GM12872 (cell line): ENCODE measurements at regions not wholly inside any gene's neighbourhood (a gene's known extent, or its start where the extent isn't known, plus 50 kb on each side); places are given as distances from the start of the nearest gene placed in this dataset.

Experiments used
- CTCF ChIP-seq: IDR thresholded peaks from 3 replicates; pipeline ENCODE4 v1.5.1; 2011; ENCODE audit warnings: low read depth, mild to moderate bottlenecking, low read length, moderate library complexity; ENCODE audit not compliant: insufficient read depth

GRCh38 chr16:49165025-49165424 lies 116.6 kb downstream of the CBLN1 start:
- TF ChIP-seq CTCF = no peak

- no peak for TF ChIP-seq CTCF
Observed at GRCh38 chr16:49161191-49161590, 120.4 kb downstream of the CBLN1 start.

GRCh38 chr16:49158029-49158642 lies 123.5 kb downstream of the CBLN1 start:
- TF ChIP-seq CTCF = no peak

GRCh38 chr16:49150341-49150740 lies 131.3 kb downstream of the CBLN1 start:
- TF ChIP-seq CTCF = no peak

GRCh38 chr16:49148410-49148809 lies 133.2 kb downstream of the CBLN1 start:
- TF ChIP-seq CTCF = no peak

- TF ChIP-seq CTCF = no peak
Observed at GRCh38 chr16:49140618-49141017, 141.0 kb downstream of the CBLN1 start.

GRCh38 chr16:49130397-49130796 lies 151.2 kb downstream of the CBLN1 start:
- no peak for TF ChIP-seq CTCF
